ENCODE measurements at regions not wholly inside any gene's neighbourhood (a gene's known extent, or its start where the extent isn't known, plus 50 kb on each side); places are given as distances from the start of the nearest gene placed in this dataset.
"Not testable (repeated sequence)": the region's sequence is repeated elsewhere in the genome, so short reads cannot be mapped to it uniquely, and the experiment has no call there.

DNA sequence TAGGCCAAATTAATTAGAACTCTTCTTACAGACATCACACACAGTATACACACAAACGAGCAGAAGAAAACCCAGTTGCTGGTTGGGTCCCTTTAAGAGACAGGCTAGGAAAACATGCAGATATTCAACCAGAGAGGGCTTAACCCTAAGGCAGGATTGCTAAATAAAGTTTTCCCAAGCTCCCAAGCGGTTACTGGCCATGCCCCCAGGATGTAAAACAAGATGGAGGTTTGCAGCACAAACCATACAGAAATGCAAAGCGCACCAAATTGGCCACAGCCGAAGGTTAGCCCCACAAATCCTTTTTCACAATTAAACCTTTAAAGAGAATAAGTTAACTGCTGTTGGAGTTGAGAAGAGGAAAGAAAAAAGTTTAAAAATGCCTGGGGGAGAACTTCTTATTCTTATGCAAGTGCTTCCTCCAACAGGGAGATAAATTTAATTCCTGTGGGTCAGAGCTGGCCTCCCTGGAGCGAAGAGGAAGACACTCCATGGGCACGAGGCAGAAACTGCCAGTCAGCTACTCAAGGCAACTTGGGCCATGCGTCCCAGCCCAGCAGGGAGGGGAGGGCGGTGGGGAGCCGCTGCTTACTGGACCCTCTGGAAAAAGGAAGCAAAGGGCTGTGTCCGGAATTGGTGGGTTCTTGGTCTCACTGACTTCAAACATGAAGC, 167.6 kb upstream of the ARSJ start:
- Histone ChIP-seq H3K27me3 (ENCODE audit: low read depth) (peaks cover 14% of the 10 kb centered on the region), H3K36me3 (no peaks in the 10 kb centered on the region), H3K4me3 (no peak overlapping the region), H3K9me3 (replicated peaks) (peaks cover 10% of the 10 kb centered on the region), H3K27ac (replicated peaks) (no peak overlapping the region), H3K4me1 (no peaks in the 10 kb centered on the region)
- TF ChIP-seq CTCF (IDR thresholded peaks at IDR 0.05; ENCODE audit: borderline replicate concordance), result no peak
- intact Hi-C loops (cut with micrococcal nuclease), result no loop called here
- DNase-seq, result no peak

DNA sequence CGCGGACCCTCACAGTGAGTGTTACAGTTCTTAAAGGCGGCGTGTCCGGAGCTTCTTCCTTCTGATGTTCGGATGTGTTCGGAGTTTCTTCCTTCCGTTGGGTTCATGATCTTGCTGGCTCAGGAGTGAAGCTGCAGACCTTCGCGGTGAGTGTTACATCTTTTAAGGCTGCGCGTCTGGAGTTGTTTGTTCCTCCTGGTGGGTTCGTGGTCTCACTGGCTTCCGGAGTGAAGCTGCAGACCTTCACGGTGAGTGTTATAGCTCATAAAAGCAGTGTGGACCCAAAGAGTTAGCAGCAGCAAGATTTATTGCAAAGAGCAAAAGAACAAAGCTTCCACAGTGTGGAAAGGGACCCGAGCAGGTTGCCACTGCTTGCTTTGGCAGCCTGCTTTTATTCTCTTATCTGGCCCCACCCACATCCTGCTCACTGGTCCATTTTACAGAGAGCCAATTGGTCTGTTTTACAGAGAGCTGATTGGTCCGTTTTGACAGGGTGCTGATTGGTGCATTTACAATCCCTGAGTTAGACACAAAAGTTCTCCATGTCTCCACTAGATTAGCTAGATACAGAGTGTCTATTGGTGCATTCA, 168.3 kb upstream of the ARSJ start:
- peaks cover 14% of the 10 kb centered on the region for H3K27me3 ChIP-seq (ENCODE audit: low read depth)
- H3K27ac ChIP-seq (replicated peaks); H3K4me1 ChIP-seq; H3K4me3 ChIP-seq; intact Hi-C loops (cut with micrococcal nuclease); DNase-seq; H3K9me3 ChIP-seq (replicated peaks); H3K36me3 ChIP-seq: not testable (repeated sequence)

- H3K4me1 ChIP-seq; H3K9me3 ChIP-seq (replicated peaks); H3K4me3 ChIP-seq; H3K36me3 ChIP-seq; intact Hi-C loops (cut with micrococcal nuclease); H3K27ac ChIP-seq (replicated peaks); DNase-seq: not testable (repeated sequence)
- H3K27me3 ChIP-seq (ENCODE audit: low read depth), result peaks cover 13% of the 10 kb centered on the region
Observed at GRCh38 chr4:114148372-114149070, 169.1 kb upstream of the ARSJ start.

DNA sequence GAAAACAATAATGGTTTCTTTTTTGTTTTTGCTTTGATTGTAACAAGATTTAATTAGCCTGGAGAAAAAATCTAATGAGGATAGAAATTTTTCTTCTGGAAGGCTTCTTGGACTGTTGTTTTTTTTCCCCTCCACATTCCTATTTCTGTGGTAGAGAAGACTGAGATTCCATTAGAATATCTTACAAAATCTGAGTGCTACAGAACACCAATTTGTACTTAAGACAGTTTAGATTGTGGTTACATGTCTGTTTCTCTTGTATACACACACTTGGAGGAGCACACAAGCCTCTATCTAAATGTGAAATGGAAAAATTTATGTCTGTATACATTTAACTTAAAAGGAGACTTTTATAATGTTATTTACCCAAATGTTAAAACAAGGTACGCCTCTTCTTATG, 176.9 kb upstream of the ARSJ start:
- no peak overlapping the region for H3K27ac ChIP-seq (replicated peaks)
- no peak overlapping the region for H3K4me3 ChIP-seq
- no peaks in the 10 kb centered on the region for H3K4me1 ChIP-seq
- TF ChIP-seq CTCF (IDR thresholded peaks at IDR 0.05; ENCODE audit: borderline replicate concordance), result no peak
- DNase-seq, result no peak
- no peaks in the 10 kb centered on the region for H3K9me3 ChIP-seq (replicated peaks)
- intact Hi-C loops (cut with micrococcal nuclease), result no loop called here
- no peaks in the 10 kb centered on the region for H3K36me3 ChIP-seq
- H3K27me3 ChIP-seq (ENCODE audit: low read depth), result no peaks in the 10 kb centered on the region

DNA sequence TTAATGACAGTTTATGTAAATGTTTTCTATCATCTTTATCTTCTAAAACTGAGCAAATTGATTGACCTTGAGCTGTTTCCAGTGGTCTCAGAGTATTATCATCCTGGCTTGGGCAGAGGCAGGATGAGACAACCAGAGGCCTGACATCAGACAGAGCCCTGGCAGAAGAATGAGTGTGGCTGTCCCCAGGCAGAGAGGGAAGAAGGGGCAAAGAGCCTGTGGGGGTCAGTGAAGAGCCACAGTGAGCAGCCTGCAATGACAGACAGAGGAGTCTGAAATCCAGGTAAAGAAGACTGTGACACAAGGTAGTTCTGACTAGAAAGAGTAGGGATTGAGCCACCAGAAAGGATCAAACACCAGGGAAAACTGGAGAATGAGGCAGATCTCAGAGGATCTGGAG, 182.4 kb upstream of the ARSJ start:
- TF ChIP-seq CTCF (IDR thresholded peaks at IDR 0.05; ENCODE audit: borderline replicate concordance), result no peak
- Histone ChIP-seq H3K4me1 (no peaks in the 10 kb centered on the region), H3K36me3 (no peaks in the 10 kb centered on the region), H3K4me3 (no peak overlapping the region), H3K27me3 (ENCODE audit: low read depth) (no peaks in the 10 kb centered on the region), H3K9me3 (replicated peaks) (no peaks in the 10 kb centered on the region), H3K27ac (replicated peaks) (no peak overlapping the region)
- DNase-seq, result no peak
- intact Hi-C loops (cut with micrococcal nuclease), result no loop called here

DNA sequence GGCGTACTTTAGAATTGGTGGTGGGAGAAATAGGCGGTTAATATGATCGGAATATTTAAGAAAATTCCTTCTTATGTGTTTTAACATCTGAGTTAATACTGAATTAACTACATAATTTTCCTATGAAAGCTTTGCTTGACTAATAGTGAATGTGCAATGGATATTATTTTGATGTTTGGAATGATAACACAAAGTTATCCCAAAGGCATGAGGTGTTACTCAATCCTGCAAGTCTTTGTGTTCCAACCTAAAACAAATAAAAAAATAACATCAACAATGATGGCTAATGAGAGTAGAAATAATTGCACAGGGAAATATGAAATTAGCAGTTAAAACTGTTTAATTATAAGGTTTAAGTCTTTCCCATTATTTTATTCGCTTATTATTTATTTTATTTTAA, 183.6 kb upstream of the ARSJ start:
- intact Hi-C loops (cut with micrococcal nuclease), result no loop called here
- no peaks in the 10 kb centered on the region for H3K27me3 ChIP-seq (ENCODE audit: low read depth)

More for the DNA sequence above, 183.6 kb upstream of the ARSJ start:
- H3K4me3 ChIP-seq, result no peak overlapping the region
- no peaks in the 10 kb centered on the region for H3K9me3 ChIP-seq (replicated peaks)
- H3K36me3 ChIP-seq, result no peaks in the 10 kb centered on the region
- H3K4me1 ChIP-seq, result no peaks in the 10 kb centered on the region
- TF ChIP-seq CTCF (IDR thresholded peaks at IDR 0.05; ENCODE audit: borderline replicate concordance), result no peak
- no peak for DNase-seq
- H3K27ac ChIP-seq (replicated peaks), result no peak overlapping the region
